Stimulated activated CD4-positive, alpha-beta T cell treated with anti-CD3 and anti-CD28 coated beads, Interleukin-15, amount 100 ng/mL, for 24 hours (primary cell): ENCODE measurements at regions not wholly inside any gene's neighbourhood (a gene's known extent, or its start where the extent isn't known, plus 50 kb on each side); places are given as distances from the start of the nearest gene placed in this dataset.
A peak's percentile ranks its signal among the peaks of the same experiment; 100 is the strongest.

Experiments
- DNase-seq: peaks from one replicate; pipeline ENCODE4 v3.0.0-alpha.2; 2020

- DNase-seq = no peak
Observed at GRCh38 chr6:6785163-6785521, 196.6 kb downstream of the LY86 start.

- peak; percentile 31 for DNase-seq
Observed at GRCh38 chr6:6788394-6789032, 200.0 kb downstream of the LY86 start.

- no peak for DNase-seq
Observed at GRCh38 chr6:6790393-6790792, 201.9 kb downstream of the LY86 start.

- no peak for DNase-seq
Observed at GRCh38 chr6:6790891-6791290, 202.4 kb downstream of the LY86 start.

- no peak for DNase-seq
Observed at GRCh38 chr6:6793388-6794250, 205.1 kb downstream of the LY86 start.

GRCh38 chr6:6795393-6795792, 206.9 kb downstream of the LY86 start:
- no peak for DNase-seq

- no peak for DNase-seq
Observed at GRCh38 chr6:6796818-6797217, 208.3 kb downstream of the LY86 start.

GRCh38 chr6:6798448-6798860, 209.9 kb downstream of the LY86 start:
- DNase-seq = peak; percentile 16

- no peak for DNase-seq
Observed at GRCh38 chr6:6801005-6801335, 212.4 kb downstream of the LY86 start.

GRCh38 chr6:6801635-6802218, 213.2 kb downstream of the LY86 start:
- no peak for DNase-seq

GRCh38 chr6:6803180-6803977, 214.9 kb downstream of the LY86 start:
- DNase-seq = peak; percentile 27

- no peak for DNase-seq
Observed at GRCh38 chr6:6804843-6805615, 216.5 kb downstream of the LY86 start.

- DNase-seq = no peak
Observed at GRCh38 chr6:6806844-6807518, 218.5 kb downstream of the LY86 start.

GRCh38 chr6:6808343-6808742, 219.8 kb downstream of the LY86 start:
- no peak for DNase-seq

GRCh38 chr6:6808915-6809314, 220.4 kb downstream of the LY86 start:
- no peak for DNase-seq

GRCh38 chr6:6810727-6811126, 222.2 kb downstream of the LY86 start:
- DNase-seq = peak; percentile 19

- DNase-seq = peak; percentile 25
Observed at GRCh38 chr6:6811128-6812009, 222.8 kb downstream of the LY86 start.

- DNase-seq = no peak
Observed at GRCh38 chr6:6812427-6812826, 223.9 kb downstream of the LY86 start.

GRCh38 chr6:6815732-6816131, 227.2 kb downstream of the LY86 start:
- DNase-seq = no peak

GRCh38 chr6:6816716-6817115, 228.2 kb downstream of the LY86 start:
- no peak for DNase-seq

GRCh38 chr6:6818078-6818639, 229.6 kb downstream of the LY86 start:
- DNase-seq = no peak
